ENCODE measurements at regions not wholly inside any gene's neighbourhood (a gene's known extent, or its start where the extent isn't known, plus 50 kb on each side); places are given as distances from the start of the nearest gene placed in this dataset.

DNA sequence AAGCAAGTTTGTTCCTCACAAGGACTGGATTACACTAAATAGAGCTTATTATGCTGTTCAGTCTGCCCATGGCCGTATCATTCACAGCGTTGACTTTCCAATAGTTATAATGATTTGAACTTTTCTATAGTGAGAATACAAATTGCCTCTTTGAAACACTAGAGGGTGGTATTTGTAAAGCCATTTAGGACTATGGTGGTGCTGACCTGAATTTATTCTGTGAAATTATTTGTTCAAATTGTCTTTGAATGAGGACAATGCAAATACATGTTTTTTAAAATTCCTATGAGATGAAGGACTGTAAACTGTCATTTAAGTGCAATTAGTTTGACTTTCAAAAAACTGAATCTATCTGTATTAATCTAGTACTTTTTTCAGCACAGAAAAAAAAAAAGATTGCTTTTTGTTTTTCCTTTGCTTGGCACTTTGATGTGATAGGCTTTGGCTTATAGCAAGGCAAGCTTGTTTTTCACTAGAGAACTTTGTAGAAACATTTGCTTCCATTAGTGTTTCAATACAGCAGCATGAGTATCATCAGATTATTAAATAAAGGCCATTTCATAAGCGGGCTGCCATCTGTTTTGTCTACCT lies 122.7 kb upstream of the TMEM229A start (continued):
- TF ChIP-seq, protein P1, sequence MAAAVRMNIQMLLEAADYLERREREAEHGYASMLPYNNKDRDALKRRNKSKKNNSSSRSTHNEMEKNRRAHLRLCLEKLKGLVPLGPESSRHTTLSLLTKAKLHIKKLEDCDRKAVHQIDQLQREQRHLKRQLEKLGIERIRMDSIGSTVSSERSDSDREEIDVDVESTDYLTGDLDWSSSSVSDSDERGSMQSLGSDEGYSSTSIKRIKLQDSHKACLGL (CRISPR knock-in tag; IDR thresholded peaks at IDR 0.05) = no peak
- TF ChIP-seq RAD21 (CRISPR knock-in tag; IDR thresholded peaks at IDR 0.05) = 0 out of 2 replicates have a peak, but pooled peaks have one; percentile 16
- no peak for TF ChIP-seq ZNF234 (CRISPR knock-in tag; conservative IDR thresholded peaks at IDR 0.05)
- TF ChIP-seq STAG1 (CRISPR knock-in tag; IDR thresholded peaks at IDR 0.05) = peak; percentile 65

DNA sequence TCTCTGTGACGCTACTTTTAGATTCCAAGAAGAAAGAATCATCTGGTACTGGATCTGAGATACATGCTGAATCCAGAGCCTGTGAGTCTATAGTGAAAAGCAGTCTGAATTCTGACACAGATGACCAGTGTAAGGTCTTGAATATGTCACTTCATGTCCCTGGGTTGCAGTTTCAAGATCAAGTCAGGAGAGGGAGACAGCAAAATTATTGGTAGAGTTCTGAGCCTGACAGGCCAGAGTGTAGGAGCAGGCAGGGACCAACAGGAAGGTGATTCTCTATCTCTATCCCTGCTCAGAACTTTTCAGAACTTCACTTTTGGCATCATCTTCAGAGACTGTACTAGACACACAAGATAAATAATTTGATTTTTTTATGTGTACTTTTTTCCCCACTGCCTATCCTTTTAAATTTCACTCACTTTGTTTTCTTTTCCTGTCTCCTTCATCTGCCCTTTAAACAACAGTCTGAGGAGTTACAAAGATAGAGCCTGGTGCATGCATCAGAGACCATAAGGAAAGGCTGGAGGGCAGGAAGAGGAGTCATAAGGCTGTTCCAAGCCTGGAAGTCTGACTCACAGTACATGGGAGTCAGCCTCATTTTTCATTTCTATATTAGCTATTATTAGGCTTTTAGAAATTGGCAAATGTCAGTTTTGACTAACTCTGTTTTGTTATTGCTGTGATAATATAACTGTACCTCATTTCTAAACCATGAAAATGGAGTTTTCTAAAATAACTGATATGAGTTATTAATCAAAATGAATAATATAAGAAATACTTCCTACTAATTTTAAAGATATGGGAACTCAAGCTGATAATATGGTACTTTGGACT lies 120.2 kb upstream of the TMEM229A start:
- WGBS (ENCODE audit: low lambda C conversion rate) = 0% methylated on average over 1 of the region's 1 CpG
- Histone ChIP-seq H3K9me3 (ENCODE audit: low read length) (no peaks in the 10 kb centered on the region), H3K4me2 (ENCODE audit: low read depth, low read length) (no peak overlapping the region), H3K27me3 (ENCODE audit: control insufficient read depth in 1 of 2, insufficient read depth in 2 of 2, low read length in 2 of 2) (no peaks in the 10 kb centered on the region), H3K9ac (ENCODE audit: insufficient read depth, low read depth, low read length) (no peak overlapping the region), H3K4me1 (ENCODE audit: insufficient read depth, low read length) (no peaks in the 10 kb centered on the region), H3K36me3 (replicated peaks in 1 of 2; ENCODE audit: control insufficient read depth in 1 of 2, insufficient read depth in 2 of 2, low read length in 2 of 2) (no peaks in the 10 kb centered on the region), H3K4me3 (replicated peaks in 1 of 3; ENCODE audit: insufficient read depth in 1 of 3, low read depth in 2 of 3, low read length in 3 of 3) (no peak overlapping the region), H3K27ac (ENCODE audit: extremely low read length, insufficient read depth, low read length) (no peak overlapping the region), H3K79me2 (ENCODE audit: insufficient read depth, low read length) (no peaks in the 10 kb centered on the region), H4K20me1 (ENCODE audit: insufficient read depth, low read length) (no peaks in the 10 kb centered on the region), H2AFZ (ENCODE audit: low read length) (no peak overlapping the region)
- no TSS peak for BruUV-seq (replicated peaks)
- in situ Hi-C loops (cut with HindIII; ENCODE audit: extremely low pct_ligation_motif_present, low pct_unique_long_range_greater_than_20kb) (loop anchor here (5.0 to 10.0 kb wide), 2 partner anchors 629 to 702 kb away; no protein-coding TSS in a partner anchor), intact Hi-C loops (cut with micrococcal nuclease; ENCODE audit: unreplicated experiment) (loop anchor here (1.0 to 5.0 kb wide), 2 partner anchors 124 to 632 kb away; no protein-coding TSS in a partner anchor)
- peak; percentile 43 for TF ChIP-seq STAG1 (CRISPR knock-in tag; IDR thresholded peaks at IDR 0.05)
- TF ChIP-seq, protein P2, sequence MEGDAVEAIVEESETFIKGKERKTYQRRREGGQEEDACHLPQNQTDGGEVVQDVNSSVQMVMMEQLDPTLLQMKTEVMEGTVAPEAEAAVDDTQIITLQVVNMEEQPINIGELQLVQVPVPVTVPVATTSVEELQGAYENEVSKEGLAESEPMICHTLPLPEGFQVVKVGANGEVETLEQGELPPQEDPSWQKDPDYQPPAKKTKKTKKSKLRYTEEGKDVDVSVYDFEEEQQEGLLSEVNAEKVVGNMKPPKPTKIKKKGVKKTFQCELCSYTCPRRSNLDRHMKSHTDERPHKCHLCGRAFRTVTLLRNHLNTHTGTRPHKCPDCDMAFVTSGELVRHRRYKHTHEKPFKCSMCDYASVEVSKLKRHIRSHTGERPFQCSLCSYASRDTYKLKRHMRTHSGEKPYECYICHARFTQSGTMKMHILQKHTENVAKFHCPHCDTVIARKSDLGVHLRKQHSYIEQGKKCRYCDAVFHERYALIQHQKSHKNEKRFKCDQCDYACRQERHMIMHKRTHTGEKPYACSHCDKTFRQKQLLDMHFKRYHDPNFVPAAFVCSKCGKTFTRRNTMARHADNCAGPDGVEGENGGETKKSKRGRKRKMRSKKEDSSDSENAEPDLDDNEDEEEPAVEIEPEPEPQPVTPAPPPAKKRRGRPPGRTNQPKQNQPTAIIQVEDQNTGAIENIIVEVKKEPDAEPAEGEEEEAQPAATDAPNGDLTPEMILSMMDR (CRISPR knock-in tag; IDR thresholded peaks at IDR 0.05) = peak; percentile 46
- no peak for TF ChIP-seq RARG (CRISPR knock-in tag; IDR thresholded peaks at IDR 0.05; ENCODE audit: low read depth)
- TF ChIP-seq SMC3 (IDR thresholded peaks at IDR 0.05; ENCODE audit: low read length) = peak; percentile 49; the same call in 1 of the 2 replicates
- peak; percentile 27 for DNase-seq (ENCODE audit: low spot score)
- no peak for FAIRE-seq
- POLR2A ChIA-PET = no interaction called here
- CTCF ChIA-PET (ENCODE audit: low intra/inter-chr PET ratio, low total read pairs) = interaction anchor here (0.7 to 1.4 kb wide), 3 partner anchors 632 to 703 kb away, joined by 4 to 7 read pairs (median 5); no protein-coding TSS in a partner anchor
- ATAC-seq = peak; percentile 95
